ENCODE measurements at regions not wholly inside any gene's neighbourhood (a gene's known extent, or its start where the extent isn't known, plus 50 kb on each side); places are given as distances from the start of the nearest gene placed in this dataset.

GRCh38 chr19:29263305-29264135 lies 50.6 kb upstream of the UQCRFS1 start:
- Mint-ChIP-seq H3K27me3 (peaks cover 2% of the 10 kb centered on the region), H3K36me3 (ENCODE audit: low read depth) (no peaks in the 10 kb centered on the region)
- intact Hi-C loops (cut with micrococcal nuclease) = no loop called here

GRCh38 chr19:29264897-29265296 lies 51.9 kb upstream of the UQCRFS1 start:
- no peak overlapping the region for H3K4me3 Mint-ChIP-seq

More at GRCh38 chr19:29263305-29264135, 50.6 kb upstream of the UQCRFS1 start:
- no peaks in the 10 kb centered on the region for H3K9me3 Mint-ChIP-seq
- H3K4me1 Mint-ChIP-seq (ENCODE audit: low read depth) = no peaks in the 10 kb centered on the region
- H3K4me3 Mint-ChIP-seq = no peak overlapping the region
- no peak overlapping the region for H3K27ac Mint-ChIP-seq

DNA sequence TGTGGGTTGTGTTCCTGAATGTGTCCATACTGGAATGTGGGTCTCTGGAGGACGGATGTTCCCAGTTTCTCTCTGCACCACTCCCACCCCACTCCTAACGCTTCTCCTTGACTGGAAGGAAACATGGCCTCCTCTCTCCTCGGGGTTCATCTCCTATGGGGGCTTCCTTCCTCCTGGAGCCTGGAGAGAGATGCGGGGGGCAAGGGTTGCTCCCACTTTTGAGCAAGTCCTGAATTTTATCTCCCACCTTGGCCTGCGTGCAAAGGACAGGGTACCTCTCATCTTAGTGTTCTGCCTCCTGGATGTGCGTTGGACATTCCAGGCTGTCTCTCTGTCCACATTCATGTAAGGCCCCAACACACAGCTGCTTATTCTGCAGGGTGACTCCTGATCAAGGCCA lies 52.5 kb upstream of the UQCRFS1 start:
- no peak overlapping the region for H3K4me3 Mint-ChIP-seq

More at GRCh38 chr19:29264897-29265296, 51.9 kb upstream of the UQCRFS1 start:
- Mint-ChIP-seq H3K36me3 (ENCODE audit: low read depth) (no peaks in the 10 kb centered on the region), H3K4me1 (ENCODE audit: low read depth) (no peaks in the 10 kb centered on the region), H3K9me3 (no peaks in the 10 kb centered on the region), H3K27ac (no peak overlapping the region), H3K27me3 (peaks cover 7% of the 10 kb centered on the region)
- intact Hi-C loops (cut with micrococcal nuclease) = no loop called here

DNA sequence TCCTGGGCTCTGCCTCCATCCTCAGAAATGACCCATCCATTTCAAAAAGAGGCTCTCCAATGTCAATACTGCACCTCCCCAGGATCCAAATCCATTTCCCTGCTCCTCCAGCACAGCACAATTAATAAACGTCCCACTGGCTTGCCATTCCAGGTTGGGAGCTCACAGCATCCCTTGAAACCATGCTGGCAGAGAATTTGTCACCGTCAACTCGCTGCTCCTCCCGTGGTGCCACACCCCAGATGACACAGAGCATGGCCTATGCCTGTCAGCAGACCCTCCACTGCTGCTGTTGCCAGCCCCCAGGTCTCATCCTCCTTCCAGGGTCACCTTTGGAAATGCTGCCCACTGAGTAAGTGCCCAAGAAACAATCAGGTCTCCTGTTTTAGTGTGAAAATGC lies 53.0 kb upstream of the UQCRFS1 start:
- no peaks in the 10 kb centered on the region for H3K9me3 Mint-ChIP-seq
- H3K4me3 Mint-ChIP-seq = no peak overlapping the region
- H3K36me3 Mint-ChIP-seq (ENCODE audit: low read depth) = no peaks in the 10 kb centered on the region
- H3K27me3 Mint-ChIP-seq = peaks cover 7% of the 10 kb centered on the region
- no peak overlapping the region for H3K27ac Mint-ChIP-seq
- intact Hi-C loops (cut with micrococcal nuclease) = no loop called here
- no peaks in the 10 kb centered on the region for H3K4me1 Mint-ChIP-seq (ENCODE audit: low read depth)

More for the DNA sequence above, 52.5 kb upstream of the UQCRFS1 start:
- Mint-ChIP-seq H3K36me3 (ENCODE audit: low read depth) (no peaks in the 10 kb centered on the region), H3K9me3 (no peaks in the 10 kb centered on the region), H3K4me1 (ENCODE audit: low read depth) (no peaks in the 10 kb centered on the region), H3K27me3 (peaks cover 7% of the 10 kb centered on the region), H3K27ac (no peak overlapping the region)
- intact Hi-C loops (cut with micrococcal nuclease) = no loop called here

GRCh38 chr19:29266603-29267002 lies 53.7 kb upstream of the UQCRFS1 start:
- no peaks in the 10 kb centered on the region for H3K9me3 Mint-ChIP-seq
- no peak overlapping the region for H3K4me3 Mint-ChIP-seq
- no peaks in the 10 kb centered on the region for H3K4me1 Mint-ChIP-seq (ENCODE audit: low read depth)
- intact Hi-C loops (cut with micrococcal nuclease) = no loop called here
- no peaks in the 10 kb centered on the region for H3K36me3 Mint-ChIP-seq (ENCODE audit: low read depth)
- no peak overlapping the region for H3K27ac Mint-ChIP-seq
- peaks cover 7% of the 10 kb centered on the region for H3K27me3 Mint-ChIP-seq

GRCh38 chr19:29267701-29268100 lies 54.8 kb upstream of the UQCRFS1 start:
- Mint-ChIP-seq H3K27me3 (peaks cover 7% of the 10 kb centered on the region), H3K27ac (no peak overlapping the region), H3K4me3 (no peak overlapping the region), H3K9me3 (no peaks in the 10 kb centered on the region), H3K36me3 (ENCODE audit: low read depth) (no peaks in the 10 kb centered on the region), H3K4me1 (ENCODE audit: low read depth) (no peaks in the 10 kb centered on the region)
- intact Hi-C loops (cut with micrococcal nuclease) = no loop called here

- Mint-ChIP-seq H3K9me3 (no peaks in the 10 kb centered on the region), H3K4me1 (ENCODE audit: low read depth) (no peaks in the 10 kb centered on the region), H3K27me3 (peaks cover 7% of the 10 kb centered on the region), H3K36me3 (ENCODE audit: low read depth) (no peaks in the 10 kb centered on the region), H3K4me3 (no peak overlapping the region), H3K27ac (no peak overlapping the region)
- intact Hi-C loops (cut with micrococcal nuclease) = no loop called here
Observed at GRCh38 chr19:29268103-29268502, 55.2 kb upstream of the UQCRFS1 start.

DNA sequence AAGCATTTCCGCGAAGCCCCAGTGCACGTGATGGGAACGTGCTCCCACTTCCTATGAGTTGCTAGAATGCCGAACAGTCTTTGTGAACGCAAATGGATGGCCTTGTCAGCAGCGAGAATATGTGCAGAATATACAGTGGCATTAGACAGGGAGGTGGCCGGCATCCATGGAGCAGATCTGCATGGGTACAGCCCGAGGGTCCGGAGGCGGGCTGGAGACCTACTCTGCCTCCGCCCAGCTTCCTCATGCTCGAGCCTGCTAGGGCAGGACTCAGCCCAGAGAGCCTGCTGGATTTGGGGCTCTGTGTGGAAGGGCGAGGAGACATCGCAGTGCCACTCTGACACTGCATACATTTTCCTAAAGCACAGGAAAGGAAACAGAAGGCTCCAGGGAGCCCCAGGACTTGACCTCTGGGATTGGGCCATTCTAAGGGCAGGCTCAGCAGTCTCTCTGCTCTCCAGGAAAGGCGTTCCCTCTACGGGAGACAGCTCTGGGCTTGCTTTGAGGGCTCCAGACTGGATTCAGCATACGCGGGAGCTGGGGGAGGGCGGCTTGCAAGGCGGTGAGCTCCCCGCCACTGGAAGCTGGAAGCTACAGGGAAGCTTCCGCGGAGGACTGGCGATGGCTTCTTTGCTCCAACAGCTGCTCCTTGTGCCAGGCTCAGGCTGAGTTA lies 55.9 kb upstream of the UQCRFS1 start:
- H3K36me3 Mint-ChIP-seq (ENCODE audit: low read depth) = no peaks in the 10 kb centered on the region
- H3K9me3 Mint-ChIP-seq = no peaks in the 10 kb centered on the region
- no peaks in the 10 kb centered on the region for H3K4me1 Mint-ChIP-seq (ENCODE audit: low read depth)
- intact Hi-C loops (cut with micrococcal nuclease) = no loop called here
- no peak overlapping the region for H3K4me3 Mint-ChIP-seq
- H3K27me3 Mint-ChIP-seq = peaks cover 7% of the 10 kb centered on the region
- H3K27ac Mint-ChIP-seq = no peak overlapping the region

- no peak overlapping the region for H3K27ac Mint-ChIP-seq
- no peak overlapping the region for H3K4me3 Mint-ChIP-seq
- H3K4me1 Mint-ChIP-seq (ENCODE audit: low read depth) = no peaks in the 10 kb centered on the region
- H3K9me3 Mint-ChIP-seq = no peaks in the 10 kb centered on the region
- intact Hi-C loops (cut with micrococcal nuclease) = no loop called here
- H3K36me3 Mint-ChIP-seq (ENCODE audit: low read depth) = no peaks in the 10 kb centered on the region
- peaks cover 7% of the 10 kb centered on the region for H3K27me3 Mint-ChIP-seq
Observed at GRCh38 chr19:29269641-29270040, 56.7 kb upstream of the UQCRFS1 start.

GRCh38 chr19:29271341-29271740 lies 58.4 kb upstream of the UQCRFS1 start:
- Mint-ChIP-seq H3K4me1 (ENCODE audit: low read depth) (no peaks in the 10 kb centered on the region), H3K36me3 (ENCODE audit: low read depth) (no peaks in the 10 kb centered on the region), H3K27me3 (peaks cover 7% of the 10 kb centered on the region), H3K27ac (no peak overlapping the region), H3K4me3 (no peak overlapping the region), H3K9me3 (no peaks in the 10 kb centered on the region)
- intact Hi-C loops (cut with micrococcal nuclease) = no loop called here

GRCh38 chr19:29271911-29272310 lies 59.0 kb upstream of the UQCRFS1 start:
- no peaks in the 10 kb centered on the region for H3K4me1 Mint-ChIP-seq (ENCODE audit: low read depth)
- H3K36me3 Mint-ChIP-seq (ENCODE audit: low read depth) = no peaks in the 10 kb centered on the region
- intact Hi-C loops (cut with micrococcal nuclease) = no loop called here
- no peak overlapping the region for H3K27ac Mint-ChIP-seq
- no peak overlapping the region for H3K4me3 Mint-ChIP-seq
- no peaks in the 10 kb centered on the region for H3K9me3 Mint-ChIP-seq
- peaks cover 8% of the 10 kb centered on the region for H3K27me3 Mint-ChIP-seq

GRCh38 chr19:29273000-29273640 lies 60.2 kb upstream of the UQCRFS1 start:
- intact Hi-C loops (cut with micrococcal nuclease) = no loop called here
- Mint-ChIP-seq H3K27me3 (peaks cover 6% of the 10 kb centered on the region), H3K36me3 (ENCODE audit: low read depth) (no peaks in the 10 kb centered on the region), H3K27ac (no peak overlapping the region), H3K4me1 (ENCODE audit: low read depth) (no peaks in the 10 kb centered on the region), H3K4me3 (no peak overlapping the region), H3K9me3 (no peaks in the 10 kb centered on the region)

DNA sequence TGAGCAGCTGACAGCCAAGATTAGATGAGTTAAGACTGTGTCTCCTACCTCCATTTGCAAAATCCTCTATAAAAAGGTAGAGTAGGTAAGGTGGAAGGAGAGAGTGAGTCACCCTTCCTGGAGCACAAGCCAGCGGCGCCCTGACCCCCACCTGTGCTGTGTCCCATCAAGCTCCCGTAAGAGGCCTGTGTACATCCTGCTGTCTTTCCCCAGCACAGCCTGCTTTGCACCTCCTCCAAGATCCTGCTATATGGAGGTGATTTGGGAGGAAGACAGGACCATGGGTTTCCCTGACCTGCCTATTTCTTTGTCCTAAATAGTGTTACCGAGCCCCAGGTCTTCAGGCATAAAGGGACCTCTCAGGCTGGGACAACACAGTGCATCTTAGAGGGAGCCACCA lies 62.3 kb upstream of the UQCRFS1 start:
- Mint-ChIP-seq H3K36me3 (ENCODE audit: low read depth) (no peaks in the 10 kb centered on the region), H3K9me3 (no peaks in the 10 kb centered on the region), H3K4me3 (no peak overlapping the region), H3K27me3 (peaks cover 1% of the 10 kb centered on the region), H3K4me1 (ENCODE audit: low read depth) (no peaks in the 10 kb centered on the region), H3K27ac (no peak overlapping the region)
- intact Hi-C loops (cut with micrococcal nuclease) = no loop called here

DNA sequence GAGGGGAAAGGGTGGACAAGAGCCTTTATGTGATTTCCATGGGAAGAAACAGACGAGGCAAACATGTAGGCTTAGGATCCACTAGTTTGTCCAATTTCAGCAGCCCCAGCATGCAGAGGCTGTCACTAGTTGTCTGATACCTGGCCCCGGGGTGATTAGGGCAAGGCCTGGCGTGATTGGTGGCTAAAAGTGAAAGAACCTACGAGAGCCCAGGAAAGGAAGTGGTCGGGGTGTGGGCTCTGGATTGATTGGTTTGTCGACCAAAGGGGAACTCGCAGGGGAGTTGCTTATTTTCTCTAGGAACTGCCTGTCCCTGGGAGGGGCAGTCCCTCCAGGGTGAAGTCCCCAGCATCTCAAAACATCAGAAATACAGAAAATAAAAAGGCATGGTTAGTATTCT lies 64.2 kb upstream of the UQCRFS1 start:
- no peak overlapping the region for H3K4me3 Mint-ChIP-seq
- intact Hi-C loops (cut with micrococcal nuclease) = no loop called here
- no peaks in the 10 kb centered on the region for H3K9me3 Mint-ChIP-seq
- no peaks in the 10 kb centered on the region for H3K36me3 Mint-ChIP-seq (ENCODE audit: low read depth)
- no peak overlapping the region for H3K27ac Mint-ChIP-seq
- H3K4me1 Mint-ChIP-seq (ENCODE audit: low read depth) = no peaks in the 10 kb centered on the region
- H3K27me3 Mint-ChIP-seq = peaks cover 1% of the 10 kb centered on the region

All from dendritic cell treated with granulocyte-macrophage colony-stimulating factor and Interleukin-4, amounts not matched to agents 40 ng/mL and 50 ng/mL, for 4 days (primary cell).